ENCODE measurements at regions not wholly inside any gene's neighbourhood (a gene's known extent, or its start where the extent isn't known, plus 50 kb on each side); places are given as distances from the start of the nearest gene placed in this dataset.

GRCh38 chr15:97892167-97892938, 68.2 kb upstream of the ARRDC4 start:
- TF ChIP-seq CTCF (IDR thresholded peaks at IDR 0.05) (no peak), TCF7 (CRISPR knock-in tag; IDR thresholded peaks at IDR 0.05; ENCODE audit: low read depth) (no peak), ESRRA (CRISPR knock-in tag; IDR thresholded peaks at IDR 0.05; ENCODE audit: borderline replicate concordance) (no peak), ZNF121 (CRISPR knock-in tag; IDR thresholded peaks at IDR 0.05) (no peak), ZNF138 (CRISPR knock-in tag; conservative IDR thresholded peaks at IDR 0.05) (no peak), MAX (CRISPR knock-in tag; IDR thresholded peaks at IDR 0.05) (no peak), ETV6 (CRISPR knock-in tag; IDR thresholded peaks at IDR 0.05) (no peak), PREB (CRISPR knock-in tag; IDR thresholded peaks at IDR 0.05; ENCODE audit: borderline replicate concordance) (no peak), MYBL2 (CRISPR knock-in tag; IDR thresholded peaks at IDR 0.05) (no peak), USF2 (CRISPR knock-in tag; IDR thresholded peaks at IDR 0.05) (no peak), ZMAT4 (CRISPR knock-in tag; IDR thresholded peaks at IDR 0.05) (no peak), ZNF423 (CRISPR knock-in tag; IDR thresholded peaks at IDR 0.05) (no peak), STAT6 (CRISPR knock-in tag; conservative IDR thresholded peaks at IDR 0.05; ENCODE audit: low read depth) (no peak)

All from WTC11 (cell line).